ENCODE measurements at regions not wholly inside any gene's neighbourhood (a gene's known extent, or its start where the extent isn't known, plus 50 kb on each side); places are given as distances from the start of the nearest gene placed in this dataset.

GRCh38 chr1:101706366-101706765 is 290.4 kb downstream of the OLFM3 start:
- DNase-seq (ENCODE audit: low spot score): no peak

GRCh38 chr1:101709721-101710120 is 287.0 kb downstream of the OLFM3 start:
- no peak for DNase-seq (ENCODE audit: low spot score)

- no peak for DNase-seq (ENCODE audit: low spot score)
Observed at GRCh38 chr1:101713760-101714159, 283.0 kb downstream of the OLFM3 start.

GRCh38 chr1:101723415-101723814 is 273.3 kb downstream of the OLFM3 start:
- DNase-seq (ENCODE audit: low spot score): no peak

GRCh38 chr1:101728029-101728428 is 268.7 kb downstream of the OLFM3 start:
- no peak for DNase-seq (ENCODE audit: low spot score)

GRCh38 chr1:101730559-101730958 is 266.2 kb downstream of the OLFM3 start:
- DNase-seq (ENCODE audit: low spot score): no peak

GRCh38 chr1:101732261-101732660 is 264.5 kb downstream of the OLFM3 start:
- DNase-seq (ENCODE audit: low spot score): no peak

GRCh38 chr1:101733340-101733739 is 263.4 kb downstream of the OLFM3 start:
- DNase-seq (ENCODE audit: low spot score): no peak

GRCh38 chr1:101738475-101738874 is 258.3 kb downstream of the OLFM3 start:
- peak; percentile 64 for DNase-seq (ENCODE audit: low spot score)

- no peak for DNase-seq (ENCODE audit: low spot score)
Observed at GRCh38 chr1:101739146-101739545, 257.6 kb downstream of the OLFM3 start.

GRCh38 chr1:101739826-101740330 is 256.8 kb downstream of the OLFM3 start:
- no peak for DNase-seq (ENCODE audit: low spot score)

- no peak for DNase-seq (ENCODE audit: low spot score)
Observed at GRCh38 chr1:101741910-101742309, 254.8 kb downstream of the OLFM3 start.

- DNase-seq (ENCODE audit: low spot score): no peak
Observed at GRCh38 chr1:101742509-101742908, 254.2 kb downstream of the OLFM3 start.

GRCh38 chr1:101745551-101746270 is 251.0 kb downstream of the OLFM3 start:
- no peak for DNase-seq (ENCODE audit: low spot score)

- no peak for DNase-seq (ENCODE audit: low spot score)
Observed at GRCh38 chr1:101748077-101748476, 248.6 kb downstream of the OLFM3 start.
